GM18511 (cell line): ENCODE measurements at regions not wholly inside any gene's neighbourhood (a gene's known extent, or its start where the extent isn't known, plus 50 kb on each side); places are given as distances from the start of the nearest gene placed in this dataset.

Experiments
- ATAC-seq: cut with Tn5 transposase; IDR thresholded peaks from one replicate; pipeline ENCODE4 v1.9.1; 2021; ENCODE audit warnings: mild to moderate bottlenecking, moderate library complexity; ENCODE audit not compliant: unreplicated experiment

- no peak for ATAC-seq
These were observed 190.9 kb upstream of the PITRM1 start for GRCh38 chr10:3363311-3364045.

DNA sequence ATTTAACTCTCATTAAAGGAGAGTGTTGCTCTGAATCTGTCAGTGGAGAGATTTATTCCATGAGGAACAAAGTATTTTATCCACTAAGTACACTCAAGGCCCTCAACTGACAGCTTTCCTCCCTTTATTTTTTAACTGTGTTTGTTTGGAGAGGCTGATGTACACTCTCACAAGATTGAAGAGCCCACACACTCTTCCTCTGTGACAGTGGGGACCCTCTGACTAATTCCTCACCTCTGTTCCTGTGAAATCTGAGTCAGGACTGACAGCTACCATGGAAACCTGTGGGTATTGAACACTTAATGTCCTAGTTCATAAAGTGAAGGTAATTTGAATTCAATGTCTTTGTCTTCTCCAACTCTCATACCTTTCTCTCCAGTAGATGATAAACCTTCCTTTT lies 189.8 kb upstream of the PITRM1 start:
- no peak for ATAC-seq

- no peak for ATAC-seq
These were observed 189.1 kb upstream of the PITRM1 start for GRCh38 chr10:3361640-3362039.

- no peak for ATAC-seq
These were observed 185.2 kb upstream of the PITRM1 start for GRCh38 chr10:3357737-3358136.

GRCh38 chr10:3355536-3355935 lies 183.0 kb upstream of the PITRM1 start:
- no peak for ATAC-seq

DNA sequence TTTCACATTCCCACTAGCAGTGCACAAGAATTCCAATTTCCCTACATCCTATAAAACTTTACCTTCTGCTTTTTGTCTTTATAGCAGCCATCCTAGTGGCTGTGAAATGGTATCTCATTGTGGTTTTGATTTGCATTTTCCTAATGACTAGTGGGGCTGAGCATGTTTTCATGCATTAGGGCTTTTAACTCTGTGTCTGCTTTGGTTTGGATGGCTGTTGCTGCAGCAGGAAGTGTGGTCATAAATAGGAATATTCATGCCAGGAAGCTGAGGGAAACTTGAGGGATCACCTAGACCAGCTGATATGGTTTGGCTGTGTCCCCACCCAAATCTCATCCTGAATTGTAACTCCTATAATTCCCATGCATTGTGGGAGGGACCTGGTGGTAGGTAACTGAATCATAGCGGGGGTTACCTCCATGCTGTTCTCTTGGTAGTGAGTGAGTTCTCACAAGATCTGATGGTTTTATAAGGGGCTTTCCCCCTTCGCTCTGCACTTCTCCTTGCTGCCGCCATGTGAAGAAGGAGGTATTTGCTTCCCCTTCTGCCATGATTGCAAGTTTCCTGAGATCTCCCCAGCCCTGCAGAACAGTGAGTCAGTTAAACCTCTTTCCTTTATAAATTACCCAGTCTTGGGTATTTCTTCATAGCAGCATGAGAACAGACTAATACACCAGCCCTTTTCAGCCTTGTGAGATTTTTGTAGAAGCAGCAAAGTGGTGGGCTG lies 181.8 kb upstream of the PITRM1 start:
- ATAC-seq, result no peak

- no peak for ATAC-seq
These were observed 180.7 kb upstream of the PITRM1 start for GRCh38 chr10:3353235-3353634.

DNA sequence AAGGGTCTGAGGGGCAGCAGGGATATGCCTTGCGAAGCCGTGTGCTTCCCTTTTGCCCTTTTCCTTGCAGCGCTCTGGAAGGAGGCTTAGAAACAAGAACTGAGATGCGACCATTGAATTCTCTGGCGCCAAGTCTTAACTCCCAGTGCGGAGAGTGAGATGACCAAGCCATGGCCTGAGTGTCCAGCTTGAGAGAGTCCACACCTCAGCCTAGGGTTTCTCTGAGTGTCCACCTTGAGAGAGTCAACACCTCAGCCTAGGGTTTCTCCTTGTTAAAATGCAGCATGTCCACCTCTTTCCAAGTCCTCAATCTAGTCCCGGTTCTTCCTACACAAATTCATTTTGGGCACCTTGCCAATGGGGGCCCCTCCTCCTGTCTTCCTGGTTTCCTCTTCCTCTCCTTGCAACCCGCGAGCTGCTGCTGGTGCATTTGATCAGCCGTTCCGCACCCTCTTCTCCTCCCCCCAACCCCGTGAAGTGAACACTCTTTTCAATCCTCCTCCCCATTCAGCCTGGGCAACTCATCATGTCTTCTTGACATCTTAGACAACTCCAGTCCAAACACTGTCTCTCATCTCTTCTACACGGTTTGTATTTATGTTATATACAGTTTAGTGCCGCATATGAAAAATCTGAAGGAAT lies 178.2 kb upstream of the PITRM1 start:
- no peak for ATAC-seq

- ATAC-seq, result no peak
These were observed 177.6 kb upstream of the PITRM1 start for GRCh38 chr10:3350205-3350604.

GRCh38 chr10:3348564-3348963 lies 176.0 kb upstream of the PITRM1 start:
- no peak for ATAC-seq

- no peak for ATAC-seq
These were observed 175.0 kb upstream of the PITRM1 start for GRCh38 chr10:3347413-3348182.

DNA sequence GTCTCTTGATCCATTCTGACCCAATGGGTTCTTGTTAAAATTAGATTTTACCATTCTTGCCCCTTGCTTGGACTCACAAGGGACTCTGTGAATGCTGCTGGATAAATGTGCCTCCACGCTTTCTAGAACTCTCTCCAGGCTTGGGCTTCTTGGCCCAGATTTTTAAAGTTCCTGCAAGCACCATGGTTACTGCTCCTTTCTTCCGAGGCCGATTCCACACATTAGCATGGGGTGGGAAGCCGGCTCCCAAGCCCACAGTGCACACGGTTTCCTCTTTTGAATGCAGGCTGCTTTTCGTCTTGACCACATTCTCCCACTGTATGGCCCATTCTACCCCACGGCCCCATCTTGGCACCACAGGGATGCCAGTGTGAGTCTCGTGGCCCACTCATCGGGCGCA lies 174.3 kb upstream of the PITRM1 start:
- ATAC-seq, result no peak

DNA sequence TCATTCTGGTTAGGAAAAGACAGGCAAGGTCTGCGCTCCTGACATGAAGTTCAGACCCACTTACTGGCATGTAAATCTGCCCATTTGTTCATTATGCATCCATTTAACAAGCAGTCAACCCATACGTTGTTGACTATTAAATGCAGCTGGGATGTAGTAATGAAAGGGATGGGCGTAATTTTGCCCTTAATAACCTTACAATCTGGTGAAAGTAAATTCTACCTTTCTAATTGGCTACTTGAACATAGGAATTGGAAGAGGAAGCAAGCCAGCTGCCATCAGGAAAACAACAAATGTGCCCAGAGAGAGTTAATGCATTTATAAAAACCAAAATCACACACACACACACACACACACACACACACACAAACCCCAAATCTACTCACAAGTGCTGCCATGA lies 170.2 kb upstream of the PITRM1 start:
- ATAC-seq, result no peak

- ATAC-seq, result no peak
These were observed 167.6 kb upstream of the PITRM1 start for GRCh38 chr10:3340127-3340730.

- no peak for ATAC-seq
These were observed 167.0 kb upstream of the PITRM1 start for GRCh38 chr10:3339531-3339950.

- ATAC-seq, result no peak
These were observed 166.5 kb upstream of the PITRM1 start for GRCh38 chr10:3339121-3339520.

DNA sequence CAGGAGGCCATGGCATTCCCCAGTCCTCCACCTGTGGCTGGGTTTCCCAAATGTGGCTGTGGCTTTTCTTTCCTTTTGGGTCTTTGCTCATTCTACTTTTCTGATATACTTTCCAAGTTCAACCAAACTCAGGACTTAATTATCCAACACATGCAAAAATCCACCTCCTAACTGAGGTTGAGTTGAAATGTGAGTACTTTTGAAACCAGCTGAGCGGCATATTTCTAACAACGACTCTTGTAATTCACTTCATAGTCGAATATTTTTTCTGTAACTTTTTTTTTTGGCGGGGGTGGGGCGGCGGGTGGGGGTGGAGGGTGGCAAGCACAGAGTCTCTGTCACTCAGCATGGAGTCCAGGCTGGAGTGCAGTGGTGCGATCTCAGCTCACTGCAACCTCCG lies 165.2 kb upstream of the PITRM1 start:
- no peak for ATAC-seq

- ATAC-seq, result no peak
These were observed 164.2 kb upstream of the PITRM1 start for GRCh38 chr10:3336673-3337293.

DNA sequence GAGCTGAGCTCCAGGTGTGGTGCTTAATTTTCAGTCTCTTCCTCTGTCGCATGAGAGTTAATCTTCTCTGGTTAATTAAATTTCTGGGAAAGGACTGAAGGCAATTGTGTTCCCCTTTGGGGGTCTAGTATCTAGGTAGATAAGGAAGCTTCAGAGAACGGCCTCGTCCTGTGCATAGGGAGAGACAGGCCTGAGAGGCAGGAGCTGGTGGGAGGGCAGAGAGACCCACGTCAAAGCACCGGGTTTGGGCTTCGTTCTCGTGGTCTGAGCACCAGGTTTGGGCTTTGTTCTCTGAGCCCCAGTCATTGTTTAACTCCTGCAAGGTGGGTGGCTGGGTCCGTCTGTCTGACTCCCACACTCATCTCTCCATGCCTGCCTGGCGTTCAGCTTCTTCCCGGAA lies 160.8 kb upstream of the PITRM1 start:
- ATAC-seq, result no peak

- ATAC-seq, result no peak
These were observed 159.2 kb upstream of the PITRM1 start for GRCh38 chr10:3331690-3332230.
